ENCODE measurements at regions not wholly inside any gene's neighbourhood (a gene's known extent, or its start where the extent isn't known, plus 50 kb on each side); places are given as distances from the start of the nearest gene placed in this dataset.

- TF ChIP-seq CTCF (IDR thresholded peaks at IDR 0.05) = no peak
- no peaks in the 10 kb centered on the region for H3K4me1 ChIP-seq (ENCODE audit: control insufficient read depth, insufficient read depth, low read length)
- peaks cover 13% of the 10 kb centered on the region in 2 donors for H3K9me3 Mint-ChIP-seq
- H3K27ac Mint-ChIP-seq = no peak overlapping the region
- no peaks in the 10 kb centered on the region for H3K36me3 Mint-ChIP-seq
- no peaks in the 10 kb centered on the region for H3K36me3 ChIP-seq (ENCODE audit: control insufficient read depth, insufficient read depth, low read length)
- ATAC-seq (no peak), DNase-seq (no peak)
- H3K4me1 Mint-ChIP-seq = no peaks in the 10 kb centered on the region
- no peaks in the 10 kb centered on the region for H3K27me3 ChIP-seq (ENCODE audit: control insufficient read depth, insufficient read depth, low read length)
- H3K27me3 Mint-ChIP-seq (ENCODE audit: low read depth in 2 of 2) = no peaks in the 10 kb centered on the region
- WGBS (ENCODE audit: insufficient coverage) = 77% methylated on average over 8 of the region's 8 CpGs
- H3K27ac ChIP-seq (ENCODE audit: low read length) = no peak overlapping the region
- no peak overlapping the region for H3K4me3 ChIP-seq (ENCODE audit: low read length)
- intact Hi-C loops (cut with micrococcal nuclease) = no loop called here
- peaks cover 3% of the 10 kb centered on the region for H3K9me3 ChIP-seq (ENCODE audit: control insufficient read depth, insufficient read depth, low read length)
- no peak overlapping the region for H3K4me3 Mint-ChIP-seq
Observed at GRCh38 chr14:82251494-82251893, 717.8 kb upstream of the SEL1L start.

GRCh38 chr14:82270286-82270685 is 736.6 kb upstream of the SEL1L start:
- Mint-ChIP-seq H3K4me1 (no peaks in the 10 kb centered on the region), H3K27ac (no peak overlapping the region), H3K9me3 (peaks cover 16 to 18% of the 10 kb centered on the region in 2 donors), H3K27me3 (ENCODE audit: low read depth in 2 of 2) (no peaks in the 10 kb centered on the region), H3K4me3 (no peak overlapping the region), H3K36me3 (peaks cover 9% of the 10 kb centered on the region)
- Histone ChIP-seq H3K9me3 (ENCODE audit: control insufficient read depth, insufficient read depth, low read length) (peaks cover 4% of the 10 kb centered on the region), H3K27ac (ENCODE audit: low read length) (no peak overlapping the region), H3K4me3 (ENCODE audit: low read length) (no peak overlapping the region), H3K36me3 (ENCODE audit: control insufficient read depth, insufficient read depth, low read length) (no peaks in the 10 kb centered on the region), H3K4me1 (ENCODE audit: control insufficient read depth, insufficient read depth, low read length) (no peaks in the 10 kb centered on the region), H3K27me3 (ENCODE audit: control insufficient read depth, insufficient read depth, low read length) (no peaks in the 10 kb centered on the region)
- no peak for DNase-seq
- intact Hi-C loops (cut with micrococcal nuclease) = no loop called here
- ATAC-seq = no peak
- TF ChIP-seq CTCF (IDR thresholded peaks at IDR 0.05) = no peak

GRCh38 chr14:82298811-82299210 is 765.2 kb upstream of the SEL1L start:
- H3K4me3 ChIP-seq (ENCODE audit: low read length) = no peak overlapping the region
- ATAC-seq (no peak), DNase-seq (no peak)
- Mint-ChIP-seq H3K27me3 (ENCODE audit: low read depth in 2 of 2) (no peaks in the 10 kb centered on the region), H3K9me3 (peaks cover 16 to 18% of the 10 kb centered on the region in 2 donors), H3K36me3 (no peaks in the 10 kb centered on the region), H3K4me3 (no peak overlapping the region), H3K4me1 (no peaks in the 10 kb centered on the region), H3K27ac (no peak overlapping the region)
- H3K27me3 ChIP-seq (ENCODE audit: control insufficient read depth, insufficient read depth, low read length) = no peaks in the 10 kb centered on the region
- no peaks in the 10 kb centered on the region for H3K9me3 ChIP-seq (ENCODE audit: control insufficient read depth, insufficient read depth, low read length)
- TF ChIP-seq CTCF (IDR thresholded peaks at IDR 0.05) = no peak
- intact Hi-C loops (cut with micrococcal nuclease) = no loop called here
- no peaks in the 10 kb centered on the region for H3K4me1 ChIP-seq (ENCODE audit: control insufficient read depth, insufficient read depth, low read length)
- no peak overlapping the region for H3K27ac ChIP-seq (ENCODE audit: low read length)
- H3K36me3 ChIP-seq (ENCODE audit: control insufficient read depth, insufficient read depth, low read length) = no peaks in the 10 kb centered on the region

- H3K27me3 ChIP-seq (ENCODE audit: control insufficient read depth, insufficient read depth, low read length) = no peaks in the 10 kb centered on the region
- Mint-ChIP-seq H3K4me1 (no peaks in the 10 kb centered on the region), H3K27ac (no peak overlapping the region), H3K4me3 (no peak overlapping the region), H3K27me3 (ENCODE audit: low read depth in 2 of 2) (no peaks in the 10 kb centered on the region), H3K36me3 (peaks cover 5% of the 10 kb centered on the region), H3K9me3 (peaks cover 15 to 19% of the 10 kb centered on the region in 2 donors)
- intact Hi-C loops (cut with micrococcal nuclease) = no loop called here
- H3K4me3 ChIP-seq (ENCODE audit: low read length) = no peak overlapping the region
- ATAC-seq (no peak), DNase-seq (no peak)
- H3K27ac ChIP-seq (ENCODE audit: low read length) = no peak overlapping the region
- WGBS (ENCODE audit: insufficient coverage) = 75% methylated on average over 2 of the region's 2 CpGs
- H3K36me3 ChIP-seq (ENCODE audit: control insufficient read depth, insufficient read depth, low read length) = no peaks in the 10 kb centered on the region
- H3K9me3 ChIP-seq (ENCODE audit: control insufficient read depth, insufficient read depth, low read length) = no peaks in the 10 kb centered on the region
- no peaks in the 10 kb centered on the region for H3K4me1 ChIP-seq (ENCODE audit: control insufficient read depth, insufficient read depth, low read length)
- TF ChIP-seq CTCF (IDR thresholded peaks at IDR 0.05) = no peak
Observed at GRCh38 chr14:82309199-82309598, 775.5 kb upstream of the SEL1L start.

Data from natural killer cell (primary cell).